Upper lobe of right lung (tissue), 1 donor: ENCODE measurements at regions not wholly inside any gene's neighbourhood (a gene's known extent, or its start where the extent isn't known, plus 50 kb on each side); places are given as distances from the start of the nearest gene placed in this dataset.

ENCODE experiments used
- ATAC-seq: fragments of 200-7000 bp; cut with Tn5 transposase; one replicate; pipeline ENCODE4 v1.9.1; 2020; ENCODE audit warnings: mild to moderate bottlenecking, moderate library complexity
- DNase-seq: peaks from one replicate; pipeline ENCODE4 v3.0.0-alpha.2; 2020
- H3K27ac ChIP-seq: fragments of 200-600 bp; one replicate; pipeline ENCODE4 v1.8.0; 2022
- H3K27me3 ChIP-seq: fragments of 200-600 bp; one replicate; pipeline ENCODE4 v1.8.0; 2022; ENCODE audit warnings: mild to moderate bottlenecking
- H3K36me3 ChIP-seq: fragments of 200-600 bp; one replicate; pipeline ENCODE4 v1.8.0; 2022
- H3K4me1 ChIP-seq: fragments of 200-600 bp; one replicate; pipeline ENCODE4 v1.8.0; 2022
- H3K4me3 ChIP-seq: fragments of 200-600 bp; one replicate; pipeline ENCODE4 v1.8.0; 2022; ENCODE audit warnings: mild to moderate bottlenecking
- H3K9me3 ChIP-seq: fragments of 200-600 bp; one replicate; pipeline ENCODE4 v1.8.0; 2022
- intact Hi-C: fragments of 100-400 bp; cut with DNase I; formaldehyde crosslinking; loops from one replicate; pipeline ENCODE4 v1.11.0; 2022
- TF ChIP-seq, protein P1 (sequence below): fragments of 200-600 bp; IDR thresholded peaks from one replicate; pipeline ENCODE4 v1.8.0; 2022; ENCODE audit warnings: antibody characterized with exemption
- donor health status: DM: no; HTN: yes; CAD: no; lungs with severe emphysema.

DNA sequence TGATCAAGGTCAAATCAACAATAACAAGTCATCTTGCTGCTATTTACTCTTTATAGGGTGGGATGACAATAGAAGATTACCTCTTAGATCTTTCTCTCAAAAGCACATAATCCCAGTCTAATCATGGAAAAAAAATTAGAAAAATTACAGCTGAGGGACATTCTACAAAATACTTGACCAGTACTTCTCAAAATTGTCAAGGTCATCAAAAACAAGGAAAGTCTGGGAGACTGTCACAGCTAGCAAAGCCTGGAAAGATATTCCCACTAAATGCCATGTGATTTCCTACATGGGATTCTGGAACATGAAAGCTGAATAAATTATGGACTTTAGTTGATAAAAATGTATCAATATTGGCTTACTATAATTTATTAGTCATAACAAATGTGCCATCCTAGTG lies 276.2 kb downstream of the RNF144A start:
- no peak overlapping the region for H3K4me3 ChIP-seq
- intact Hi-C loops, result no loop called here
- H3K9me3 ChIP-seq, result no peaks in the 10 kb centered on the region
- H3K27ac ChIP-seq, result no peak overlapping the region
- H3K36me3 ChIP-seq, result no peaks in the 10 kb centered on the region
- TF ChIP-seq, protein P1, sequence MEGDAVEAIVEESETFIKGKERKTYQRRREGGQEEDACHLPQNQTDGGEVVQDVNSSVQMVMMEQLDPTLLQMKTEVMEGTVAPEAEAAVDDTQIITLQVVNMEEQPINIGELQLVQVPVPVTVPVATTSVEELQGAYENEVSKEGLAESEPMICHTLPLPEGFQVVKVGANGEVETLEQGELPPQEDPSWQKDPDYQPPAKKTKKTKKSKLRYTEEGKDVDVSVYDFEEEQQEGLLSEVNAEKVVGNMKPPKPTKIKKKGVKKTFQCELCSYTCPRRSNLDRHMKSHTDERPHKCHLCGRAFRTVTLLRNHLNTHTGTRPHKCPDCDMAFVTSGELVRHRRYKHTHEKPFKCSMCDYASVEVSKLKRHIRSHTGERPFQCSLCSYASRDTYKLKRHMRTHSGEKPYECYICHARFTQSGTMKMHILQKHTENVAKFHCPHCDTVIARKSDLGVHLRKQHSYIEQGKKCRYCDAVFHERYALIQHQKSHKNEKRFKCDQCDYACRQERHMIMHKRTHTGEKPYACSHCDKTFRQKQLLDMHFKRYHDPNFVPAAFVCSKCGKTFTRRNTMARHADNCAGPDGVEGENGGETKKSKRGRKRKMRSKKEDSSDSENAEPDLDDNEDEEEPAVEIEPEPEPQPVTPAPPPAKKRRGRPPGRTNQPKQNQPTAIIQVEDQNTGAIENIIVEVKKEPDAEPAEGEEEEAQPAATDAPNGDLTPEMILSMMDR, result no peak
- no peaks in the 10 kb centered on the region for H3K4me1 ChIP-seq
- H3K27me3 ChIP-seq, result no peaks in the 10 kb centered on the region
- DNase-seq (no peak), ATAC-seq (no peak)

DNA sequence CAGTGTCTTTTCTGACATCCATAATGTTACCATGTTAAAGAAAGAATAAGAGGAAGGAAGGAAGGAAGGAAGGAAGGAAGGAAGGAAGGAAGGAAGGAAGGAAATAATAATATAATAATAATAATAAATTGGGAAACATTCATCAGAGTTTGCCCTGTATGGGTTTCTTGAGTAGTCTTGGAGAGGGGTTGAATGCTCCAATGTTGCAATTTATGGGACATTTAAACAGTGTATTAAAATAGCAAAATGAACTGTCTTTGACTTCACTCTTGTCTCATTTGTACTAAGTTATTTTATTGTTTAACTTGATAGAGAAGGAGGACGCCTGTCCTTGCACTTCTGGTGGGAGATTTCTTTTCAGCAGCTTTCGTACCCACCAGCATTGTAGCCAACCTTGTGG lies 277.7 kb downstream of the RNF144A start:
- TF ChIP-seq, protein P1, result no peak

DNA sequence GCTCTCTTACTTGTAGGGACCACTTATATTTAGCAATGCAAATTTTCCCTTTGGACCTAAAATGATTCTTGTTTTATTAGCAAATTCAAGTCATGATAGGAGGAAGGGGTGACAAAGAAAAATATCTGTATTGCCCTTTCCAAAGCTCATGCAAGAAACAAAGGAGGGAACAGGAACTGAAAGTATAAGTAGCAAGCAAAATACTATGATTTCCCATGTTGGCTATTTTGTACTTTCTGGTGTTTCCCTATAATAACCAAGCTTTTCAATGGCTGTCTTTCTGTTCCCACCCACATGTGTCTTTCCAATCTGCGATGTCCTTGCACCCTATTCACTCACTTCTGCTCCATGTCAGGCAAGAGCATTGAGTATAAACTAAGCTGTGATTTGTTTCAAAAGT lies 279.7 kb downstream of the RNF144A start:
- DNase-seq (no peak), ATAC-seq (no peak)
- Histone ChIP-seq H3K36me3 (no peaks in the 10 kb centered on the region), H3K4me1 (no peaks in the 10 kb centered on the region), H3K27me3 (no peaks in the 10 kb centered on the region), H3K9me3 (no peaks in the 10 kb centered on the region), H3K27ac (no peak overlapping the region), H3K4me3 (no peak overlapping the region)
- TF ChIP-seq, protein P1, result no peak
- intact Hi-C loops, result no loop called here

More for the DNA sequence above, 277.7 kb downstream of the RNF144A start:
- no peak for ATAC-seq
- no peaks in the 10 kb centered on the region for H3K36me3 ChIP-seq
- no peak overlapping the region for H3K27ac ChIP-seq
- no peak overlapping the region for H3K4me3 ChIP-seq
- H3K27me3 ChIP-seq, result no peaks in the 10 kb centered on the region
- H3K9me3 ChIP-seq, result no peaks in the 10 kb centered on the region
- intact Hi-C loops, result no loop called here
- no peak for DNase-seq
- no peaks in the 10 kb centered on the region for H3K4me1 ChIP-seq

DNA sequence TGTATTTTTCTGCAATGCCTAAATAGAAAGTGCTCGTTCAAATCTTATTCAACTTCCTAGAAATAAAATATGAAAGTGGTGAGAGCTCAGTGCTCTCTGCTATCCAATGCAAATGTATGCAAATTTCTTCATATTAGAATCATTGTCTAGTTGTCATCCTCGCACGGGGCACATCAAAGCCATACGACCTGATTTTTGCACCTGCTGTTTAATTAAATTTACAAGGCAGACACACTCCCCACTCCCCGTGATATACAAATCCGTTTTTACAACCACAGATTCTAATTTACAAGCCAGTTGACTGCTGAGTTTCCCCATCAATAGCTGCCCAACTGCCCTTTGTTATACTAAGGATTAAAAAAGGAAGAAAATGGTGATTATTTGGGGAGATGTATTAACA lies 284.6 kb downstream of the RNF144A start:
- no peak overlapping the region for H3K27ac ChIP-seq
- H3K27me3 ChIP-seq, result no peaks in the 10 kb centered on the region
- DNase-seq (no peak), ATAC-seq (no peak)
- H3K4me3 ChIP-seq, result no peak overlapping the region
- TF ChIP-seq, protein P1, result no peak
- no peaks in the 10 kb centered on the region for H3K9me3 ChIP-seq
- H3K36me3 ChIP-seq, result no peaks in the 10 kb centered on the region
- intact Hi-C loops, result no loop called here
- no peaks in the 10 kb centered on the region for H3K4me1 ChIP-seq

DNA sequence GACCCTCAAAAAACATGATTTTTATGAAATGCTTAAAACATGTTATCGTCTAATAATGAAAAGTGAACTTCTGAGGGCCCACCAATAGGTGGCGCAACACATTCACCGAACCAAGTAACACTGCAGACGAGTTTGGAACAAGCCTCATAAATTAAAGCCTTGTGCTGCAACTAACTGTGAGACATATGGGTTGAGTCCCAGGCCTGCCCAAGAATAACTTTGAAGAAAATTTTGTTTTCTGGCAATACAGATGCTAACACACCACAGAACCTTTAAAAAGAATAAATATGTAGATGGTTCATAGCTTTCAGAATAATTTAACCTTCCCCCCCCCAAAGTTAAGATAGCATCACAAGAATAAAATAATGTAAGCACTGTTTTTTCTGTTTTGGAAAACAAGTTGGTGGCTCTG lies 285.9 kb downstream of the RNF144A start:
- no peaks in the 10 kb centered on the region for H3K27me3 ChIP-seq
- no peak overlapping the region for H3K27ac ChIP-seq
- no peaks in the 10 kb centered on the region for H3K9me3 ChIP-seq
- ATAC-seq (peak; percentile 76), DNase-seq (no peak)
- intact Hi-C loops, result no loop called here
- H3K36me3 ChIP-seq, result no peaks in the 10 kb centered on the region
- H3K4me3 ChIP-seq, result no peak overlapping the region
- H3K4me1 ChIP-seq, result no peaks in the 10 kb centered on the region
- TF ChIP-seq, protein P1, result peak; percentile 94

DNA sequence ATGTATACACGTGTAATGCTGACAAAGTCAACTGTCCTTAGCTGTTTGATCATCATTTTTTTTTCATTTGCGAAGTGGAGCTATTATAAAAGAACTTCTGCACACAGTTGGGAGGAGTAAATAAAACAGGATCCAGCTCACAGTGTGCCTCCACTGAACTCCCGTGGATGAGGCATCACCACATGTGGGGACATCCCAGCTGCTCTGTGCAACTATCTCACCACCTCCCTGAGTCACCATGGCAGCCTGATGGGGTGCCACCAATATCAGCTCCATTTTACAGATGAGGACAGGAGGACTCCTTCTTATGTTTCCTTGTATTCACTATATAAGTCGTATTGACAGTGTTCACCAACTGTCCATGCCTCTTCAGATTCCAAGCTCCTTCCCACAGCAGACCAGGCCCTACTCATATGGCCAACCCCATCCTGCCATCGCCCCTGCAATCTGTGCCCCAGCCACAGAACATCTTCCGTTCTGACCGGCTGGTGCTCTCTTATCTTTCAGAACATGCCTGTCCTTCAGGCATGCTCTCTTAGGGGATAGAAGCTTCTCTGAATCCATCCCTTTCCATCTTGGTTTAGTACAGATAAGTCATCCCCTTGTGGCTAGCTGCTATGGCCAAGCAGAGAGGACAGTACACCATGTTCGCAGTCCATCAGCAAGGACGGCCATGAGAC lies 288.1 kb downstream of the RNF144A start:
- no peaks in the 10 kb centered on the region for H3K9me3 ChIP-seq
- intact Hi-C loops, result no loop called here

More for the DNA sequence above, 288.1 kb downstream of the RNF144A start:
- Histone ChIP-seq H3K36me3 (no peaks in the 10 kb centered on the region), H3K4me3 (no peak overlapping the region), H3K4me1 (no peaks in the 10 kb centered on the region), H3K27ac (no peak overlapping the region), H3K27me3 (no peaks in the 10 kb centered on the region)
- DNase-seq (no peak), ATAC-seq (no peak)
- TF ChIP-seq, protein P1, result no peak
